Epidermal melanocyte (primary cell): ENCODE measurements at regions not wholly inside any gene's neighbourhood (a gene's known extent, or its start where the extent isn't known, plus 50 kb on each side); places are given as distances from the start of the nearest gene placed in this dataset.
A peak's percentile ranks its signal among the peaks of the same experiment; 100 is the strongest.

ENCODE experiments used
- DNase-seq: peaks from one replicate; pipeline ENCODE4 v3.0.0; 2011; ENCODE audit warnings: low spot score; ENCODE audit not compliant: insufficient read length

DNA sequence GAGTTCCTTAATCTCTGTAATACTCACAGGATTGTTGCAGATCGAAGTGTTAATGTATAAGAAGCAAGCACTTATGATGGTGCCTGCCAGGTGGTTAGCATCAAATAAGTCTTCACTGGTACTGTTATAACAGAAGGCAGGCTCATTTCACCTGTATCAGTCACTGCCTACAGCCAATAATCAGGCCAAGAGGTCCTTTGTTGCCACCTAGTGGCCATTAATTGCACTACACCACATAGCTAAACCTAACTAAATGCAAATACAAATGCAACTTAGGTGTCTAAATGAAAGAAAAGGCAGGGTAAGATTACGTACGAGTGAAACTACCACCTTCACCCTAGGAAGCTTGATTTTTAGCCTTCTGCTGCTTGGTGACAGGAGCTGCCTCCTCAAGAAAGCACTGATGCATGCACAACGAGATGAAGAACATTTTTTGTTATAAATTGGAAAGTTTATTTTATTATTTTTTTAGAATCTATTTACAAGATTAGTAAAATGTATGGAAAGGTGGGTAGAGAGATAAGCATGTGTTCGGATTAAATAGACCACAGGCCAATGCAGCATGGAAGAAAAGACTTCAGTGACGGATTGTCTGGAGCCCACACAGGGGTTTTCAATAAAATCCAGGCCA, 334.8 kb upstream of the CAMK1G start:
- peak; percentile 37 for DNase-seq

DNA sequence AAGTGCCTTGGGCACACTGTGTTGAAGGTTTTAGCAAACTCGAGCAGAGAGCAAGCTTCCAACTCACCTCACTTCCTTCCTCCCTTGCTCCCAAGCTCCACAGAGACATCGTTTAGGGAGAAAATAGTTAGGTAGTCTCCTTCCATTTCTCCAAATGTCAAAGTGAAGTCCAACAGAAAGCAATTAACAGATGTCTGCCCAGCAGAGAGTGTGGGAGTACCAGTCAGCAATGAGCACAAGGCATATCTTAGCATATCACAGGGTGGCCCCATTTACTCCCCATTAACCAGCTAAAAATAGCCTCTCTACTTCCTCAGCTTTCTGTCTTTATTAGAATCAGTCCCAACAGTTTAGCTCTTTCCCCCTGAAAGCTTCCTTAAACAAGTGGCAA, 334.2 kb upstream of the CAMK1G start:
- DNase-seq: no peak

DNA sequence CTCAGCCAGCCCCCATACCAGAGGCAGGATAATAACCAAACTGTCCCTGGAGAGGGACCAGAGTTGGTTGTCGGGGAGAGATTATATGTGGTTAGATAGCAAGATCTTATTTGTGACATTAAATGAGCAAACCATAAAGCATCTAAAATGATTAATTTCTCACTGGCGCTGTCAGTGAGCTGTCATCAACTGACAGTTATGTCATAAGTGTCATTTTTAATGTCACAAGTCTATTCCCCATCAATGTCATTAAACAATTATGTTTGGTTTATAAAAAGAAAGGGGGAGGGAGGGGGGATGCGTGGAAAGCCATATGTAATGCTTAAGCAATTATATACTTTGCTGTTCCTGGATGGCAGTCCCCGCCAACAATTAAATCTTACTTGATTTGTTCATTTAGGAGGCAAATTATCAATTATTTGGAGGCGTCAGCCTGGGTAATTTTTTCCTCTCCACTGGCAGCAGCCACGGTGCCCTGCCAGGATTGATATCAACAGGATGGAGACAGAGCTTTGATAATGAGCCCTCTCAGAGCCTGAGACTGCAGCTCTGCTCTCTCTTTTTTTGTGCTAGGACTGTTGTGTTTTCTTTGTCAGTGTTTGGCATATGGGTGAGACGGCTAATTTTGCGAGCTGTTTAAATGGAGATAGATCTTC, 333.6 kb upstream of the CAMK1G start:
- DNase-seq: no peak

DNA sequence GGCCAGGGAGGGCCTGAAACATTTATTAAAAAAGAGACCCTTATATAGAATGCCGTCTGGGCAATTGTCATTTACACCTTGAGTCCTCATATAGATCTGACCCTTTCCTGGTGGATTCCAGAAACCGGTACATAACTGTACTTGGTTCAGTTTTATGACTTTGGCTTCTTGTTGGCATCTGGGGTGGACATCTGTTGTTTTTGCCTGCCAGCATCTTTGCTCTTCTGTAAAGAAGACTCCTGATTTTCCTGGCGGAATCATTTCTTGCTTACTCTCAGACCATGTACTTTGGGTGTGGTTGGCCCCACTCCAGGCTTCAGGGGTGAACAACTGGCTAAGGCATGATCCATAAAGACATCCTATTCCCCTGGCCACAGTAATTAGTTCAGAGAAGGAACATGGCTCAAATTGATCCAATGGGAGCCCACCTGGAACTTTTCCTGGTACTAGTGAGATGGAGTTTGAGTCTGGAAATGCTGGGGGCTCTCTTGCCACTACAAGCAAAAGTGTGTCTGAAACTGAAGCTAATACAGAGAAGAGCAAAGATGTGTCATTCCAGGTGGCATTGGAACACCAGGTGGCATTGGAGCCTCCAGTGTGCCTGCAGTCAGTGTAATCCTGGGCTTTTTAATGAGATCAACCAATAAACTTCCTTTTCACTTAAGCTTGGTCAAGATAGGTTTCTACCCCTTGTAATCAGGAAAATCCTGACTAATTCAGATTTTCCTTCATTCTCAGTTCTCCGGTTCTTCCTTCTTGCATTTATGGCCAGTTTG, 332.5 kb upstream of the CAMK1G start:
- DNase-seq: no peak

DNA sequence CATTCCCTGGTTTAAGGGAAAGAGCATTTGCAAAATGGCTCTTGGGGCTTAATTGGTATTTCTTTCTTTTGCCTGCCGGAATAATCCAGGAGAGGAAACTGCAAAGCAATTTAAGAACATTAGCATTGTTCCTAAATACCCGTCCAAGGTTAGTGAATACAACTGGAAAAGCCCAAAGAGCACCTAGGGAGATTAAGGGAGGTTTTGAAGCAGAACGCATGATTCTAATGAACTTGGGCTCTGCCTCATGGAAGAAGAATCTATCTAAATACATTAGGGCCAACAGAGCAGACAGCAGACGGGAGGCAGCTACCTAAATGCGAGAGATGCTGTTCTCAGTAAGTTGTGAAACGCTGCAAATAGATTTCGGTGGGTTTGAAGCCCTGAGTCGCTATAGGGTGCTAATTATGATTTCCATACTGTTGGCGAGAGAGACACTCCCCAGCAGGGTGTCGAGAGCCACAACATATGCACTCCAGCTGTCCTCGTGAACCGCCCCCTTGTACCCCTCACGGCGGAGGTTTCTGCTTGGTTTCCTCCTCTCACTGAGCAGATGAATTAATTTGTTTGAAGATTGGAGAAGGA, 326.7 kb upstream of the CAMK1G start:
- no peak for DNase-seq

DNA sequence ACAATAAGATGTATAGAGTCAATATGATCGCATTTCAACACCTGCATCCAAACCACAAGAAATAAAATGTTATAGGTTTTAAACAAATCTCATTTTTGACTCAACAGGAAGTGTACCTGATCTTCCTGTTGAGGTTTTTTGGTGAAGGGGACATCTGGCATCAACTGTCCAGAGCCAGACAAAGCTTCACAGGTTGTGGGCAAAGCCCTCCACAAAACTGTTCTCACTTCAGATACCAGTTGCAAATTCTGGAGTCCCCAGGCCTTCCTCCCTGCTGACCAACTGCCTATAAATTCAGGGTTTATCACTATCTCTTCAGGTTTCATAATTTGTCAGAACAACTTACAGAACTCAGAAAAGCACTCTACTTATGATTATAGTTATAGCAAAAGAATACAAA, 326.1 kb upstream of the CAMK1G start:
- no peak for DNase-seq

DNA sequence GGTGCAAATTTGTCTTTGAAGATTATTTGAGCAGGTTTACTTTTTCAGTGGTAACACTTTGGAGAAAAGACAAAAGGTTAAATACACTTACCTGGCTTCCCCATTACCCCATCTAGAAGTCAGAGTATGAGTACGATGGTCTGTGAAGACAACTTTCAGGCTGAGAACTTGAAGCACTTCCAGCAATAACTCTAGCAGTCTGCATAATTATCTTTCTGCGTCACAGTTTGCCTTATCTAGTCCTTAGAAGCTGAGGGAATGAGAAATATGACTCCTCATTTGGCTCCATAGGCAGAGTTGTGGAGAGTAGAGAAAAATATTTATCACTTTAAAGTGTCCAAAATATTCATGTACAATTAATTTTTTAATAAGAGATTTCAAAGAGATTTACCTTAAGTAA, 323.4 kb upstream of the CAMK1G start:
- DNase-seq: no peak

DNA sequence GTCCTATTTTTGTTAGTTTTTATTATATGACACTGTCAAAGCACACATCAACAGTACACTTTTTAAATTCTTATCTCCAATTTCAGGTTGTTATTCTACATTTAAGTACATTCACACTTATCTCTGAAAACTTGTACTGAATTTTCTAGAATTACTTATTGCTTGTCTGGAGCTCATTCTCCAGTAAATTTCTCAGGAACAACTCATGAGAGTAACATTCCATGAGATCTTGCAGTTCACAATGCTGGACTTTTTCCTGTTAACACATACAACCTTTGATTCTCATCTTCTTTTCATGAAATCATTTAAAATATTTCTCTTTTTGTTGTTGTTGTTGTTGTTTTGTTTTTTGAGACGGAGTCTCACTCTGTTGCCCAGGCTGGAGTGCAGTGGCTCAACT, 320.9 kb upstream of the CAMK1G start:
- DNase-seq: no peak

DNA sequence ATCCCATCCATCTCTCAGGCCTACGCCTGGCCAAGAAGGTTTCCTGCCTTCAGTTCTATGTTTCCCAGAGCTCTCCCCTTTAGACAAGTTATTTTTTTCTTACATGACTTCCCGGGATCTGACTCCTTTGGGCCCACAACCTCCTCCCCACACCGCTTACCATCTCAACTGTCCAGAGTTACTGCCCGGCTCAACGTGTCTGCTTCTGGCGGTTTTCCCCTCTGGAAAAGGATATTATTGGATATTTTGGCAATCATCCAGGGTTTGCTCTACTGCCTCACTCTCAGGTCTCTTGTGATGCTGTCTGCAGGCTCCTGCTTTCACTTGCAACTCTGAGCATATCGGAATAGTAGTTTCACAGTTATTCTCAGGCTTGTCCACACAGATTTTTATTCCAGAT, 318.2 kb upstream of the CAMK1G start:
- no peak for DNase-seq

DNA sequence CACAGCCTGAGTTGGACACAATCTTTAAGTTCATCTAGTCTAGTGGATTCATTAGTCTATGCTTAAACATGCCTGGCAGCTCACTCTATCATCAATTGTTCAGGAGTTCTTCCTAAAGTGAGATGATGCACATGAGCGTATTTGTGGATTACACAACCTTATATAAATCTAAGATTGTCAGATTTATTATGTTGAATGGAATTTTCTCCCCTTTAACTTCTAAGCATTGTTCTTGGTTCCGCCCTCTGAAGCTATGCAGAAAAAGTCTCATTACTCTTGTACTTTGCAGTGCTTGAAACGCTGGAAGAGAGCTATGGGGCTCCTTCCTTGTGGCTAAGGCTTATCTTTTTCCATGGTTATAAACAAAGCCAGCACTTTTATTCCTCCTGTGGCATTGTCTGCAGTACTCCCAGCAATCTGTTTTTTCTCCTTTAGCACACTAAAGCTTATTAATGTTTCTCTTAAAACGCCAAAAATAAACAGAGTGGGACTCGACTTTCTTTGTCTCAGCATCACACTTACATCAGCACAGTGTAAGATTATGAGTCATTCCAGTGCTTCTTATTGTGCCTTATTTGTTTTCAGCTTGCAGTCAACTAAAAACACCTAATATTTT, 316.8 kb upstream of the CAMK1G start:
- no peak for DNase-seq

DNA sequence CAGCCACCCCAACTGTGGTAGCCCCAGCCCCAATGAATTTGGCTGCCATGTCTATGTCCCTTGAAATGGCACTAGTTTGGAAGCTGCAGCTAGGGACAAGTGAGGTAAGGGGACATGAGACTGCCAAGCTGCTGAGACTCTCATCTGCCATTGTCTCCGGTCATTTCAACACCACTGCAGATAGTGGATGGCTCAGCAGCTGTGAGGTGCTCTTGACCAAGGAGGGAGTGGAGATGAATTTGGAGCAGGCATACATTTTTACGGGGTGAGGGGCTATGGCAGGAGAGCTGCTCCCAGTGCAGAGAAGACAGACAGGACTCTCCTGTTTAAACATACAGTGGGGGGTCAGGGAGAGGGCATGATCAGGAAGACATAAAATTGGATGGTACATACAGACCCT, 315.5 kb upstream of the CAMK1G start:
- no peak for DNase-seq

DNA sequence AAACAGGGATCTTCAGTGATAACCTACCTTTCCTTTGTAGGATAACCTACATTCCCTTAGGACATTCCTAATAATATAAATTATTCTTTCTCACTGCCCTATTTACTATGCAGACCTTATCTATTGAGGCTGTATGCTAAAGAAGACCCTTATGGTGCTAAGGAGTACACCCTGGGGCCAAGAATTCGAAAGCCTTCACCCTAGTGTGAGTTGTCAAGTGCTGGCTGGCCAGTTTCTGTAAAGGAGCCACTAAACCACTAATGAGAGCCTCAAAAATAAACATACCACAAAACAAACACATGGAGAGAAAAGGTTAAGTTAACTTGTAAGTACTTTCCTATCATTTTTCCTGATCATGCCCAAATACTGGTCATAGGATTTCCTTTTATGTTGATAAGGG, 315.0 kb upstream of the CAMK1G start:
- DNase-seq: no peak

DNA sequence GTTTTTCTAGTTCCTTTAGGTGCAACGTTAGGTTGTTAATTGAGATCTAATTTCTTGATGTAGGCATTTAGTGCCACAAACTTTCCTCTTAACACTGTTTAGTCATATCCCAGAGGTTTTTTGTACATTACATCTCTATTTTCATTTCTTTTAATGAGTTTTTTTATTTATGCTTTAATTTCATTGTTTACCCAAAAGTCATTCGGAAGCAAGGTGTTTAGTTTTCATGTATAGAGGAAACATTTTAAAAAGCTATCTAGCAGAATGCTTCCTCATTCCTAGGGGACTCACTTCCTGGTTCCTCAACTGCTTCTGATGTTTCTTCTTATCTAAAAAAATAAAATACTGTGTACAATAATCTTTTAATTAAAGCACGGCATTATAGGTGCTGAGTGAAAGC, 307.2 kb upstream of the CAMK1G start:
- no peak for DNase-seq

DNA sequence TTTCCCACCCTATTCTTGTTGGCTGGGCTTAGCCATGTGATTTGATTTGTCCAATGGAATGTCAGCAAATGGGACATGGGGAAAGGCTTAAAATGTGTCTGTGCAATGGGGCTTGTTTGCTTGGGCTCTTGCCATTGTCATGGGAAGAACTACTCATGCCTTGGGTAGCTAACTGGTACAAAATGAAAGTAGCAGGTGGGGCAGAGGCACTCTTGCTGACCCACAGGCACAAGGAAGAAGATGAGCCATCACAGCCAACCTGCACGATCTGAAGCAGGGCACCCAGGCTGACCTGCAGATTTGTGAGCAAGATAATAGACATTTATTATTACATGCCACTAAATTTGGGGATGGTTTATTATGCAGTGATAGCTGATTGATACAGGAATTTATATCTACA, 305.9 kb upstream of the CAMK1G start:
- no peak for DNase-seq

DNA sequence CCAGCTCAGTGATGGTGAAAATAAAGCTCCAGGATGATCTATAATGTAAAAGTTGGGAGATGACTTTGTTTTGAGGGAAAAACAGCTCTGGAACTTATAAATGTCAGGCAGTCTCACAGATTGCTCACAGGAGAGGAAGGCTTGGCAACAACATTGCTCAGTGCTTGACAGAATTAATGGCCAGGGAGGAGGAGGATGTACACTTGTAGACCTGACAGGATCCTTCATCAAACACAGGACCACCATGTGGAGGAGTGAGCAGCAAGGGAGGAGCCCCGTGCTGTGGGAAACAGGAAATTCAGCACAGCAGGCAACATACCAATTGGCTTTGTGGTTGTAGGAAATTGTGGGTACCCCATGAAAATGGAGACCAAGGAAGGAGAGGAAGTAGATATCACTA, 291.8 kb upstream of the CAMK1G start:
- DNase-seq: no peak

DNA sequence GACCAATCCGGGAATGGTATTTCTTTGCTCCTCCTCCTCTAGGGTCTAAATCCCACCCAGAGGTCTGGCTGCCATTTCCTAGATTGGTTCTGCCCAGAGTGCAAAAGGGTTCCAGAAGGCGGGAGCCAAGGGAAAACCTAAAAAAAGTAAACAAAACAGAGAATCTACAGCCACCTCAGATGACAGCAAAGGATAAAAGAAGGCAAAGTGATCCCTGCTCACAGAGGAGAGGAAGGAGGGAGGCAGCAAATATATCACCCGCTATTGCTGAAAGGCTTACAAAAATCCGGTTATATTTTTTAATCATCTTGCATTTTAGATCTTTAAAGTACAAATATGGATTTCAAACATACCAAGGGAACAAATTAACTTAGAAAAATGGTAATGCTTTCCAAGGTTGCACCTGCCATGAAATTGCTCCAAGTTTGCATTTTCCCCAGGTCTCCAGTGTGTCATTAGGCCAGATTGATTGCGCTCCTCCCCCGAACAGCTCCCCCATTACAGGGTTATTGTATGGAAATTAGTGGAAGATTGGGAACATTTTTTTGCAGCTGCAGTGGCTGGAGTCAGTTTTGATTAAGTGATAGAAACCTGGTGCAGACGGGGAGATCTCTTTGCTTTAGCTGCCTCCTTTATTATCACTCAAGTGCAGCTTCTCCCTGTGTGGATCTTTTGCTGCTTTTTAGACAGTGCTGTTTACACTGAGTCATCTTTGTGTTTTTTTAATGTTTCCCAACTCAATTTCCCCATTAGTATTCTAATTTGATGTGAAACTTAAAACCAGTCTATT, 280.5 kb upstream of the CAMK1G start:
- no peak for DNase-seq

DNA sequence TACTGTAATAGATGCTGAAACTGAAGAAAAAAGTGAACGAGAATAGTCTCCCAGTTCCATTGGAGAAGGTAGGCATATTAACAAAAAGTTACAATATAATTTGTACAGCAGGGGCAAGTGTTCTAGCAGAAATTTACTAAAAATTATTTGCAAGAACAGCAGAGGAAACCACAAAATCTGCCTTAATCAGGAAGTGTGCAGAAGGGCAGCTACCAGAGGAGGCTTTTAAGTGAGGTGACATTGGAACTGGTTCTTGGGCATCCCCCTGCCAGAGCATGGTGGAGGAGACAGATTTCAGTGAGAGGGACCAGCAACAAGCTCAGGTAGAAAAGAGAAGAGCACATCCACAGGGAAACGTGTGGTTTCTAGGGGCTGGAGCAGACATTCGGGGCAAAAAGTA, 279.3 kb upstream of the CAMK1G start:
- no peak for DNase-seq

DNA sequence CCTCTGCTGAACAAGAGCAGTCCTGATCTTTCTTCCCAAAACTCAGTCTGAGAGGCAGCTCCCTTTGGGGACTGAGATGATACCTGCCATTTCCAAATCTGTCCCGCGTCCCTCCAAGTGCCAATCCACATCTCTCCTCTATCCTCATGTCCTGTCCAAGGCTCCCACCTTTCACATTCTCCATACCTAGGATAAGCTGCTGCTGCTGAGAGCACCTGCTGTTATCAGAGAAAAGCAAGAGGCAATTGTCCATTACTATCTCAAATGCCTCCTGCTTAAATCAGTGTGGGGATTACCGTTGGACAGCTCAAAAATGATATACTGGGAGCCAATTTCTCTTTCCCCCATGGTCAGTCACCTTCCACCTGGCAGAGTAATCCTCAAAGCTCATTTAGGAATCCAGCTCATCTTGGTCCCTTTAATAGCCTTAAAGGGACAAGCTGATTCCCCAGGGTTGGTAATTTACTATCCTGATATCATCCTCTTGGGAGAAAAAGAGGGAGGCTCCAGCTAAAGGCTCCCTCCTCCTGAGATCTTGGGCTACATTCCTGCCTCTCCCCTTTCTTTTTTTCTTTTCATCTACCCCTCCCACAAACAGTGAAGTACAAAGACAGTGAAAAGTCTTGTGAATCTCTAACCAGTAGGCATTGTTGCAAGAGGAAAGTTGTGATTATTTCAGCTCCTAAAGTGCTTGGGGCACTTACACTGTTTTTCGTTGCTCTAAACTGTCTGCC, 278.1 kb upstream of the CAMK1G start:
- no peak for DNase-seq

DNA sequence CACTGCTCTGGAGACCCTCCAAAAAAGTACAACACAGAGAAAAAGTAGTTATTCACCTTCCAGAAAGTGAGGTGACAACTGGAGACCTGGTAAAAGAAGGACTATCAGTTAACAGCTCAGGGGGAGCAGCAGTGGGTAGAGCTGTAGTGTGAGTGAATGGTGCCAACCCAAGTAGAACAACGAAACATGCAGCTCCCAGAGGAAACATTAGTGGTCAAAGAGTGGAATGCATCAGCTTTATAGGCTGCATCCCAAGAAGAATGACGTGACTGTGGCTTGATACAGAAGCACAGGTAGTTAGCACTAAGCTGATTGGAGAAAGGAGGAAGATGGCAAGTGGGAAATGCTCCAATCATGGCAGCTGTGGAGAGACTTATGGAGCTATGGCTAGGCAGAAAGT, 275.7 kb upstream of the CAMK1G start:
- DNase-seq: no peak

DNA sequence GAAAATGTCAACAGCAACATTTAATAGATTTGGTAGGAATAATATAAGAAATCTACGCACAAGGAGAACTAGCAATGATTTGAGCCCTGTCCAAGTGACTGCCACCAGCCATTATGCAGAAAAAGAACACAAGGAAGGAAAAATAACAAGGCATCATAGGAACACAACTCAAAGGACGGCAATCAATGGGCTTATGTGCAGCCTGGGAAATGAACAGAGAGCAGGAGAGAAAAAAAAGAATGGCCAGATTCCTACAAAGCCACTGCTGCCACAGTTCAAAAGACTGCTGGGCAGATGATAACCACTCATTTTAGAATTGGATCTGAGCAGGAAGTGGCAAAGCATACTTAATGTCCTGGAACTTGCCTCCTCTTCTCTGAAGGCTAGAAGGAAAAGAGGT, 274.3 kb upstream of the CAMK1G start:
- DNase-seq: no peak

DNA sequence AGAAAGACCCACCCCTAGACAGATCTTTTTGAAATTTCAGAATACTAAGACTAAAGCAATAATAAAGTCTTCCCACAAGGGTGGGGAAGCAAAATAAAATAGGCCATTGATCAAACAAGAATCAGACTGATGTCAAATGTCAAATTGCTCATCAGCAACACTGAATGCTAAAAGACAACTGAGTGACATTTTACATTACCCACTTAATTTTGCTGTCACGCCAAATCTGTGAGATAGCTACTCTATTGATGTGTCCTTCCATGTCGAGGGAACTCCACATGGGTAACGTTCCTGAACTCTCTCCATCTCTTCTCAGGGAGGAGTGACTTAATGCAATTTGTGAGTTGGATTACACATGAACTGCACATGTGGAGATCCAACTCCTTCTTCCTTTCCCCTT, 271.7 kb upstream of the CAMK1G start:
- DNase-seq: no peak
